Stomach (tissue), 4 donors: ENCODE measurements at regions not wholly inside any gene's neighbourhood (a gene's known extent, or its start where the extent isn't known, plus 50 kb on each side); places are given as distances from the start of the nearest gene placed in this dataset.

Source experiments
- CTCF ChIP-seq, 7 experiments: fragments of 450-650 bp in 4 of 7; fragments of 200-600 bp in 3 of 7; sonication (generic) in 3 of 7; IDR thresholded peaks; one replicate each; pipeline ENCODE4 v1.5.1; 2016 to 2019; ENCODE audit warnings: antibody characterized with exemption in 7 of 7, control low read depth in 2 of 7, mild to moderate bottlenecking in 1 of 7
- EP300 ChIP-seq: sonication (generic); formaldehyde crosslinking; IDR thresholded peaks from one replicate; pipeline ENCODE4 v1.6.1; 2017; ENCODE audit warnings: antibody characterized with exemption
- POLR2AphosphoS5 ChIP-seq, 3 donors: sonication (generic); formaldehyde crosslinking; IDR thresholded peaks; one replicate each; pipeline ENCODE4 v1.6.1; 2016; ENCODE audit warnings: antibody characterized with exemption in 3 of 3

GRCh38 chr1:56215771-56216170 lies 363.6 kb downstream of the PLPP3 start:
- TF ChIP-seq CTCF (IDR thresholded peaks at IDR 0.05): no peak
- no peak for TF ChIP-seq EP300
- TF ChIP-seq POLR2AphosphoS5 (IDR thresholded peaks at IDR 0.05): no peak
